ENCODE measurements at regions not wholly inside any gene's neighbourhood (a gene's known extent, or its start where the extent isn't known, plus 50 kb on each side); places are given as distances from the start of the nearest gene placed in this dataset.

- peak; percentile 24 for DNase-seq
- TF ChIP-seq, protein P1, sequence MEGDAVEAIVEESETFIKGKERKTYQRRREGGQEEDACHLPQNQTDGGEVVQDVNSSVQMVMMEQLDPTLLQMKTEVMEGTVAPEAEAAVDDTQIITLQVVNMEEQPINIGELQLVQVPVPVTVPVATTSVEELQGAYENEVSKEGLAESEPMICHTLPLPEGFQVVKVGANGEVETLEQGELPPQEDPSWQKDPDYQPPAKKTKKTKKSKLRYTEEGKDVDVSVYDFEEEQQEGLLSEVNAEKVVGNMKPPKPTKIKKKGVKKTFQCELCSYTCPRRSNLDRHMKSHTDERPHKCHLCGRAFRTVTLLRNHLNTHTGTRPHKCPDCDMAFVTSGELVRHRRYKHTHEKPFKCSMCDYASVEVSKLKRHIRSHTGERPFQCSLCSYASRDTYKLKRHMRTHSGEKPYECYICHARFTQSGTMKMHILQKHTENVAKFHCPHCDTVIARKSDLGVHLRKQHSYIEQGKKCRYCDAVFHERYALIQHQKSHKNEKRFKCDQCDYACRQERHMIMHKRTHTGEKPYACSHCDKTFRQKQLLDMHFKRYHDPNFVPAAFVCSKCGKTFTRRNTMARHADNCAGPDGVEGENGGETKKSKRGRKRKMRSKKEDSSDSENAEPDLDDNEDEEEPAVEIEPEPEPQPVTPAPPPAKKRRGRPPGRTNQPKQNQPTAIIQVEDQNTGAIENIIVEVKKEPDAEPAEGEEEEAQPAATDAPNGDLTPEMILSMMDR (IDR thresholded peaks at IDR 0.05; ENCODE audit: low read depth, low read length, missing control alignments) = no peak
- Histone ChIP-seq H3K36me3 (replicated peaks) (no peaks in the 10 kb centered on the region), H3K4me3 (ENCODE audit: low read depth, low read length) (no peak overlapping the region), H3K27ac (no peak overlapping the region), H3K27me3 (replicated peaks) (no peaks in the 10 kb centered on the region)
- in situ Hi-C loops (cut with HindIII; ENCODE audit: low pct_ligation_motif_present, low sequenced_read_pairs) = no loop called here
These were observed 80.4 kb downstream of the CTAGE1 start for GRCh38 chr18:22337306-22337705.

GRCh38 chr18:22336406-22336805 lies 81.3 kb downstream of the CTAGE1 start:
- in situ Hi-C loops (cut with HindIII; ENCODE audit: low pct_ligation_motif_present, low sequenced_read_pairs) = no loop called here
- no peak for DNase-seq
- TF ChIP-seq, protein P1 (IDR thresholded peaks at IDR 0.05; ENCODE audit: low read depth, low read length, missing control alignments) = no peak
- Histone ChIP-seq H3K27ac (no peak overlapping the region), H3K4me3 (ENCODE audit: low read depth, low read length) (no peak overlapping the region), H3K36me3 (replicated peaks) (no peaks in the 10 kb centered on the region), H3K27me3 (replicated peaks) (no peaks in the 10 kb centered on the region)

GRCh38 chr18:22335731-22336198 lies 82.0 kb downstream of the CTAGE1 start:
- H3K27ac ChIP-seq = no peak overlapping the region
- no peak overlapping the region for H3K4me3 ChIP-seq (ENCODE audit: low read depth, low read length)
- TF ChIP-seq, protein P1 (IDR thresholded peaks at IDR 0.05; ENCODE audit: low read depth, low read length, missing control alignments) = no peak
- no peaks in the 10 kb centered on the region for H3K27me3 ChIP-seq (replicated peaks)
- no peaks in the 10 kb centered on the region for H3K36me3 ChIP-seq (replicated peaks)
- in situ Hi-C loops (cut with HindIII; ENCODE audit: low pct_ligation_motif_present, low sequenced_read_pairs) = no loop called here
- DNase-seq = no peak

DNA sequence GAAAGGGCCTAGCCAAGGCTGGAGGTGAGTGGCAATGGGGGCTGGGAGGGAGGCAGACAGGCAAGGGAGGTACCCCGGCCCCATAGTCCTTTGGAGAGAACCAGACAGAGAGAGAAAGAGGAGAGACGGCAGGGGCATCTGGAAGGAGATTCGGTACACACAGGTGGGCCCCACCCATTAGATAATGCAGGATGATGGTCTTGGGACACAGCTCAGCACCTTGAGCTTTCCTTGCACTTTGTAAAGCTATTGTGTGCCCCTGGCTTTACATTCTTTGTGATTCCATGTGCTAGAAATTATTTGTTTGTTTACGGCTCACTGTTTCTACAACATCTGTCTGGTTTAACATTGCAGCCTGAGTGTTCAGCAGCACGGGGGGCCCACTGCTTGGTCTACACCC lies 83.1 kb downstream of the CTAGE1 start:
- in situ Hi-C loops (cut with HindIII; ENCODE audit: low pct_ligation_motif_present, low sequenced_read_pairs) = no loop called here
- DNase-seq = no peak
- TF ChIP-seq, protein P1 (IDR thresholded peaks at IDR 0.05; ENCODE audit: low read depth, low read length, missing control alignments) = no peak
- Histone ChIP-seq H3K27me3 (replicated peaks) (no peaks in the 10 kb centered on the region), H3K27ac (no peak overlapping the region), H3K36me3 (replicated peaks) (no peaks in the 10 kb centered on the region), H3K4me3 (ENCODE audit: low read depth, low read length) (no peak overlapping the region)

DNA sequence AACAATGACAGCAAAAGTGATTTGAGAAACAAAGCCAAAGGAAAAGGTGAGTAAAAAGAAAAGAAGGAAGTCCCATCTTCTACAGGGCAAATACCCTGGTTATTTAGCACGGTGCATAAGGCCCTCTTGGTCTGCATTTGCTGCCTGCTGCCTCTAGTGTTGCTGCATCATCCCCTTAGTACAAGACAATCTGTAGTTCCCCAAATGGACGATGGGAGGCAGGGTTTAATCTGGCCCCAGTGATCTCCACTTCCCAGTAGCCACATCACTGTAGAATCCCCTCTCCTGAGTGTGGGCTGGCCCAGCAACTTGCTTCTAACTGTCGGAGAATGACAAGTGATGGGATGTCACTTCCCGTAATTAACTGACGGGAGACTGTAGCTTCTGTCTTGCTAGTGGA lies 85.1 kb downstream of the CTAGE1 start:
- Histone ChIP-seq H3K27me3 (replicated peaks) (no peaks in the 10 kb centered on the region), H3K4me3 (ENCODE audit: low read depth, low read length) (no peak overlapping the region), H3K27ac (no peak overlapping the region), H3K36me3 (replicated peaks) (no peaks in the 10 kb centered on the region)
- TF ChIP-seq, protein P1 (IDR thresholded peaks at IDR 0.05; ENCODE audit: low read depth, low read length, missing control alignments) = peak; percentile 38
- no peak for DNase-seq
- in situ Hi-C loops (cut with HindIII; ENCODE audit: low pct_ligation_motif_present, low sequenced_read_pairs) = no loop called here

GRCh38 chr18:22330508-22330907 lies 87.2 kb downstream of the CTAGE1 start:
- no peak overlapping the region for H3K4me3 ChIP-seq (ENCODE audit: low read depth, low read length)
- no peaks in the 10 kb centered on the region for H3K27me3 ChIP-seq (replicated peaks)
- no peak for DNase-seq
- no peak overlapping the region for H3K27ac ChIP-seq
- TF ChIP-seq, protein P1 (IDR thresholded peaks at IDR 0.05; ENCODE audit: low read depth, low read length, missing control alignments) = no peak
- H3K36me3 ChIP-seq (replicated peaks) = no peaks in the 10 kb centered on the region
- in situ Hi-C loops (cut with HindIII; ENCODE audit: low pct_ligation_motif_present, low sequenced_read_pairs) = no loop called here

Data from brain microvascular endothelial cell (primary cell).